ENCODE measurements at regions not wholly inside any gene's neighbourhood (a gene's known extent, or its start where the extent isn't known, plus 50 kb on each side); places are given as distances from the start of the nearest gene placed in this dataset.

GRCh38 chr3:167895178-167895577, 159.7 kb downstream of the SERPINI1 start:
- no peak for ATAC-seq

- no peak for ATAC-seq
Observed at GRCh38 chr3:167892205-167892604, 156.7 kb downstream of the SERPINI1 start.

- no peak for ATAC-seq
Observed at GRCh38 chr3:167887096-167887495, 151.6 kb downstream of the SERPINI1 start.

GRCh38 chr3:167886690-167887089, 151.2 kb downstream of the SERPINI1 start:
- no peak for ATAC-seq

- no peak for ATAC-seq
Observed at GRCh38 chr3:167885277-167885676, 149.8 kb downstream of the SERPINI1 start.

GRCh38 chr3:167884481-167884880, 149.0 kb downstream of the SERPINI1 start:
- ATAC-seq: no peak

- ATAC-seq: no peak
Observed at GRCh38 chr3:167883452-167883851, 147.9 kb downstream of the SERPINI1 start.

- ATAC-seq: peak; percentile 31
Observed at GRCh38 chr3:167882057-167882667, 146.6 kb downstream of the SERPINI1 start.

GRCh38 chr3:167880183-167880582, 144.7 kb downstream of the SERPINI1 start:
- ATAC-seq: no peak

GRCh38 chr3:167876620-167877281, 141.2 kb downstream of the SERPINI1 start:
- ATAC-seq: no peak
